Panc1 (cell line): ENCODE measurements at regions not wholly inside any gene's neighbourhood (a gene's known extent, or its start where the extent isn't known, plus 50 kb on each side); places are given as distances from the start of the nearest gene placed in this dataset.

Experiments
- ATAC-seq: fragments of 200-7000 bp; cut with Tn5 transposase; 2 replicates; pipeline ENCODE4 v1.9.1; 2020; ENCODE audit warnings: mild to moderate bottlenecking, moderate library complexity
- BruUV-seq: library from RNA; stranded (reverse); fragments of 400-500 nt; replicated peaks from 2 replicates; lab custom pipeline; 2021; lab: Mats Ljungman, UMichigan
- CTCF ChIA-PET: fragments of 300-600 bp; sonication (Branson Sonifier 250); formaldehyde crosslinking; loops from one replicate; lab custom pipeline; 2022; ENCODE audit warnings: antibody characterized with exemption; lab: Charles Lee
- POLR2A ChIA-PET: fragments of 300-600 bp; sonication (Branson Sonifier 250); formaldehyde crosslinking; loops from one replicate; lab custom pipeline; 2022; ENCODE audit warnings: antibody characterized with exemption; lab: Charles Lee
- DNase-seq: peaks from one replicate; pipeline ENCODE4 v3.0.0-alpha.2; 2010; ENCODE audit warnings: low read depth, low spot score
- H3K27ac ChIP-seq: 2 replicates; pipeline ENCODE4 v1.5.1; 2011; ENCODE audit warnings: mild to moderate bottlenecking, low read length, inconsistent platforms
- H3K27me3 ChIP-seq: fragments of 200-500 bp; sonication (Bioruptor generic); 2 replicates; pipeline ENCODE4 v1.6.0; 2014; ENCODE audit warnings: low read length, inconsistent platforms; ENCODE audit not compliant: control insufficient read depth, insufficient read depth
- H3K36me3 ChIP-seq: fragments of 200-500 bp; sonication (Bioruptor generic); 2 replicates; pipeline ENCODE4 v1.5.1; 2014; ENCODE audit warnings: inconsistent platforms, mild to moderate bottlenecking, low read length, moderate library complexity; ENCODE audit not compliant: control insufficient read depth, insufficient read depth
- H3K4me1 ChIP-seq: 2 replicates; pipeline ENCODE4 v1.5.1; 2011; ENCODE audit warnings: inconsistent platforms, mild to moderate bottlenecking, low read length, moderate library complexity; ENCODE audit not compliant: control insufficient read depth, insufficient read depth
- H3K4me3 ChIP-seq, 2 experiments: 2 replicates each; pipeline ENCODE4 v1.5.1; 2011 to 2012; ENCODE audit warnings: low read depth in 2 of 2, low read length in 2 of 2, mild to moderate bottlenecking in 2 of 2, inconsistent platforms in 1 of 2, moderate library complexity in 1 of 2
- H3K9me3 ChIP-seq: fragments of 200-500 bp; sonication (Bioruptor generic); 2 replicates; pipeline ENCODE4 v1.5.1; 2014; ENCODE audit warnings: low read depth, mild to moderate bottlenecking, inconsistent platforms, low read length, moderate library complexity; ENCODE audit not compliant: control insufficient read depth, insufficient read depth
- CTCF ChIP-seq: fragments of 450-650 bp; IDR thresholded peaks from 2 replicates; pipeline ENCODE4 v1.5.1; 2017; ENCODE audit warnings: mild to moderate bottlenecking
- POLR2AphosphoS5 ChIP-seq: IDR thresholded peaks from 2 replicates; pipeline ENCODE4 v1.6.1; 2012; ENCODE audit warnings: mild to moderate bottlenecking, low read depth, low read length, moderate library complexity
- REST ChIP-seq, 2 experiments: IDR thresholded peaks; 2 replicates each; pipeline ENCODE4 v1.6.1; 2011 to 2012; ENCODE audit warnings: low read depth in 2 of 2, control low read depth in 1 of 2, low read length in 1 of 2, mild to moderate bottlenecking in 1 of 2, moderate library complexity in 1 of 2; ENCODE audit not compliant: insufficient read depth in 1 of 2
- SIN3A ChIP-seq: IDR thresholded peaks from 2 replicates; pipeline ENCODE4 v1.6.1; 2012; ENCODE audit warnings: low read depth, mild to moderate bottlenecking, low read length, moderate library complexity, borderline replicate concordance; ENCODE audit not compliant: insufficient read depth
- TCF7L2 ChIP-seq: IDR thresholded peaks from 2 replicates; pipeline ENCODE4 v1.6.1; 2011; ENCODE audit warnings: mild to moderate bottlenecking, low read depth, low read length, inconsistent platforms
- in situ Hi-C: cut with HindIII; loops from 2 replicates; pipeline ENCODE4 v1.10.0; 2016; ENCODE audit warnings: low sequenced_read_pairs, low pct_unique_long_range_greater_than_20kb
- intact Hi-C: fragments of 100-400 bp; cut with micrococcal nuclease; formaldehyde crosslinking; loops from one replicate; pipeline ENCODE4 v1.10.0; 2022; ENCODE audit not compliant: unreplicated experiment

- Histone ChIP-seq H3K4me1 (no peaks in the 10 kb centered on the region), H3K4me3 (no peak overlapping the region), H3K9me3 (no peaks in the 10 kb centered on the region), H3K27ac (no peak overlapping the region), H3K27me3 (no peaks in the 10 kb centered on the region), H3K36me3 (no peaks in the 10 kb centered on the region)
- CTCF ChIA-PET: no interaction called here
- in situ Hi-C loops: no loop called here
- intact Hi-C loops: no loop called here
- no TSS peak for BruUV-seq
- POLR2A ChIA-PET: no interaction called here
- ATAC-seq: no peak
- DNase-seq: no peak
- no peak for TF ChIP-seq REST (IDR thresholded peaks at IDR 0.05; ENCODE audit: insufficient read depth in 1 of 2, low read depth in 2 of 2, low read length in 1 of 2)
- no peak for TF ChIP-seq TCF7L2
- TF ChIP-seq CTCF: no peak
- no peak for TF ChIP-seq SIN3A
- no peak for TF ChIP-seq POLR2AphosphoS5
These were observed 159.8 kb downstream of the HS3ST3B1 start for GRCh38 chr17:14460516-14461226.

- DNase-seq (no peak), ATAC-seq (no peak)
- no peak for TF ChIP-seq REST (IDR thresholded peaks at IDR 0.05; ENCODE audit: insufficient read depth in 1 of 2, low read depth in 2 of 2, low read length in 1 of 2)
- TF ChIP-seq SIN3A: no peak
- no peak for TF ChIP-seq POLR2AphosphoS5
- TF ChIP-seq CTCF: no peak
- TF ChIP-seq TCF7L2: no peak
- intact Hi-C loops: no loop called here
- no peak overlapping the region for H3K27ac ChIP-seq
- BruUV-seq: no TSS peak
- no peak overlapping the region for H3K4me3 ChIP-seq
- in situ Hi-C loops: no loop called here
- H3K36me3 ChIP-seq: no peaks in the 10 kb centered on the region
- CTCF ChIA-PET: no interaction called here
- no peaks in the 10 kb centered on the region for H3K27me3 ChIP-seq
- POLR2A ChIA-PET: no interaction called here
- H3K9me3 ChIP-seq: no peaks in the 10 kb centered on the region
- H3K4me1 ChIP-seq: no peaks in the 10 kb centered on the region
These were observed 159.1 kb downstream of the HS3ST3B1 start for GRCh38 chr17:14459955-14460354.
